ENCODE measurements at regions not wholly inside any gene's neighbourhood (a gene's known extent, or its start where the extent isn't known, plus 50 kb on each side); places are given as distances from the start of the nearest gene placed in this dataset.
"Not testable (repeated sequence)": the region's sequence is repeated elsewhere in the genome, so short reads cannot be mapped to it uniquely, and the experiment has no call there.

GRCh38 chr16:14384745-14385144 lies 245.3 kb downstream of the PARN start:
- no peak for DNase-seq (ENCODE audit: low read depth in 2 of 3, low spot score in 1 of 3)

- DNase-seq (ENCODE audit: low read depth in 2 of 3, low spot score in 1 of 3), result not testable (repeated sequence)
These were observed 246.2 kb downstream of the PARN start for GRCh38 chr16:14383844-14384243.

GRCh38 chr16:14378689-14379467 lies 251.2 kb downstream of the PARN start:
- no peak for DNase-seq (ENCODE audit: low read depth in 2 of 3, low spot score in 1 of 3)

- no peak for DNase-seq (ENCODE audit: low read depth in 2 of 3, low spot score in 1 of 3)
These were observed 251.9 kb downstream of the PARN start for GRCh38 chr16:14378131-14378551.

GRCh38 chr16:14377326-14377725 lies 252.7 kb downstream of the PARN start:
- no peak for DNase-seq (ENCODE audit: low read depth in 2 of 3, low spot score in 1 of 3)

GRCh38 chr16:14375132-14375491 lies 254.9 kb downstream of the PARN start:
- DNase-seq (ENCODE audit: low read depth in 2 of 3, low spot score in 1 of 3), result no peak

- no peak for DNase-seq (ENCODE audit: low read depth in 2 of 3, low spot score in 1 of 3)
These were observed 255.5 kb downstream of the PARN start for GRCh38 chr16:14374451-14375131.

GRCh38 chr16:14373896-14374295 lies 256.2 kb downstream of the PARN start:
- no peak for DNase-seq (ENCODE audit: low read depth in 2 of 3, low spot score in 1 of 3)

- no peak for DNase-seq (ENCODE audit: low read depth in 2 of 3, low spot score in 1 of 3)
These were observed 256.7 kb downstream of the PARN start for GRCh38 chr16:14373406-14373805.

- DNase-seq (ENCODE audit: low read depth in 2 of 3, low spot score in 1 of 3), result no peak
These were observed 257.6 kb downstream of the PARN start for GRCh38 chr16:14372471-14372870.

- DNase-seq (ENCODE audit: low read depth in 2 of 3, low spot score in 1 of 3), result no peak
These were observed 258.2 kb downstream of the PARN start for GRCh38 chr16:14371778-14372431.

- DNase-seq (ENCODE audit: low read depth in 2 of 3, low spot score in 1 of 3), result no peak
These were observed 259.3 kb downstream of the PARN start for GRCh38 chr16:14370736-14371234.

GRCh38 chr16:14369734-14370598 lies 260.1 kb downstream of the PARN start:
- no peak for DNase-seq (ENCODE audit: low read depth in 2 of 3, low spot score in 1 of 3)

- no peak for DNase-seq (ENCODE audit: low read depth in 2 of 3, low spot score in 1 of 3)
These were observed 261.7 kb downstream of the PARN start for GRCh38 chr16:14368399-14368798.

- no peak for DNase-seq (ENCODE audit: low read depth in 2 of 3, low spot score in 1 of 3)
These were observed 262.9 kb downstream of the PARN start for GRCh38 chr16:14366974-14367707.

GRCh38 chr16:14366447-14366846 lies 263.6 kb downstream of the PARN start:
- DNase-seq (ENCODE audit: low read depth in 2 of 3, low spot score in 1 of 3), result no peak

- DNase-seq (ENCODE audit: low read depth in 2 of 3, low spot score in 1 of 3), result no peak
These were observed 264.7 kb downstream of the PARN start for GRCh38 chr16:14365200-14365851.

GRCh38 chr16:14364386-14365199 lies 265.5 kb downstream of the PARN start:
- DNase-seq (ENCODE audit: low read depth in 2 of 3, low spot score in 1 of 3), result no peak

- DNase-seq (ENCODE audit: low read depth in 2 of 3, low spot score in 1 of 3), result no peak
These were observed 266.0 kb downstream of the PARN start for GRCh38 chr16:14364112-14364385.

Measured in stimulated activated CD4-positive, alpha-beta T cell treated with anti-CD3 and anti-CD28 coated beads, Interleukin-12 subunit alpha, Interleukin-12 subunit beta, amount 100 ng/mL, for 48 hours (primary cell).